GM21381 (cell line): ENCODE measurements at regions not wholly inside any gene's neighbourhood (a gene's known extent, or its start where the extent isn't known, plus 50 kb on each side); places are given as distances from the start of the nearest gene placed in this dataset.
"Not testable (repeated sequence)": the region's sequence is repeated elsewhere in the genome, so short reads cannot be mapped to it uniquely, and the experiment has no call there.

Experiments used
- ATAC-seq: cut with Tn5 transposase; IDR thresholded peaks from one replicate; pipeline ENCODE4 v1.9.1; 2021; ENCODE audit warnings: mild to moderate bottlenecking, moderate library complexity; ENCODE audit not compliant: unreplicated experiment

GRCh38 chr6:131336596-131336995, 201.3 kb downstream of the AKAP7 start:
- ATAC-seq: no peak

GRCh38 chr6:131346896-131347295, 211.6 kb downstream of the AKAP7 start:
- not testable (repeated sequence) for ATAC-seq

- no peak for ATAC-seq
Measured at GRCh38 chr6:131348572-131348971, 213.3 kb downstream of the AKAP7 start.

- no peak for ATAC-seq
Measured at GRCh38 chr6:131349199-131349598, 213.9 kb downstream of the AKAP7 start.

- no peak for ATAC-seq
Measured at GRCh38 chr6:131353106-131353505, 217.8 kb downstream of the AKAP7 start.

- ATAC-seq: no peak
Measured at GRCh38 chr6:131353876-131354275, 218.6 kb downstream of the AKAP7 start.

- no peak for ATAC-seq
Measured at GRCh38 chr6:131354356-131354755, 218.7 kb upstream of the ARG1 start.

GRCh38 chr6:131356161-131356560, 216.9 kb upstream of the ARG1 start:
- no peak for ATAC-seq

- no peak for ATAC-seq
Measured at GRCh38 chr6:131357501-131357900, 215.5 kb upstream of the ARG1 start.

- ATAC-seq: no peak
Measured at GRCh38 chr6:131362070-131362469, 211.0 kb upstream of the ARG1 start.

GRCh38 chr6:131362696-131363095, 210.3 kb upstream of the ARG1 start:
- no peak for ATAC-seq

GRCh38 chr6:131363947-131364834, 208.8 kb upstream of the ARG1 start:
- no peak for ATAC-seq

- no peak for ATAC-seq
Measured at GRCh38 chr6:131366223-131366622, 206.8 kb upstream of the ARG1 start.

- ATAC-seq: no peak
Measured at GRCh38 chr6:131367206-131367873, 205.7 kb upstream of the ARG1 start.

GRCh38 chr6:131368198-131368911, 204.7 kb upstream of the ARG1 start:
- ATAC-seq: peak; percentile 64

GRCh38 chr6:131372535-131372934, 200.5 kb upstream of the ARG1 start:
- ATAC-seq: no peak

- ATAC-seq: no peak
Measured at GRCh38 chr6:131377112-131377705, 195.8 kb upstream of the ARG1 start.

- no peak for ATAC-seq
Measured at GRCh38 chr6:131378874-131379273, 194.2 kb upstream of the ARG1 start.

- ATAC-seq: no peak
Measured at GRCh38 chr6:131379948-131380347, 193.1 kb upstream of the ARG1 start.

GRCh38 chr6:131381052-131381708, 191.8 kb upstream of the ARG1 start:
- ATAC-seq: no peak

GRCh38 chr6:131381709-131382093, 191.3 kb upstream of the ARG1 start:
- no peak for ATAC-seq
